GM10248 (cell line): ENCODE measurements at regions not wholly inside any gene's neighbourhood (a gene's known extent, or its start where the extent isn't known, plus 50 kb on each side); places are given as distances from the start of the nearest gene placed in this dataset.

Experiments
- CTCF ChIA-PET: fragments of 300-600 bp; sonication (Branson Sonifier 250); formaldehyde crosslinking; extraction: SDS; loops from one replicate; lab custom pipeline; 2021; ENCODE audit warnings: antibody characterized with exemption; lab: Yijun Ruan, JAX
- POLR2A ChIA-PET: fragments of 350-650 bp; sonication (Branson Sonifier 250); formaldehyde crosslinking; extraction: SDS; loops from one replicate; lab custom pipeline; 2020; ENCODE audit warnings: antibody characterized with exemption; lab: Yijun Ruan, JAX
- DNase-seq: peaks from one replicate; pipeline ENCODE4 v3.0.0; 2012; ENCODE audit errors: extremely low spot score
- CTCF ChIP-seq: IDR thresholded peaks from 2 replicates; pipeline ENCODE4 v1.5.1; 2012; ENCODE audit warnings: mild to moderate bottlenecking, low read depth; ENCODE audit errors: extremely low read depth, missing control alignments, control extremely low read depth

GRCh38 chr7:35993113-35993512 is 159.9 kb upstream of the EEPD1 start:
- no peak for DNase-seq
- POLR2A ChIA-PET: no interaction called here
- CTCF ChIA-PET: no interaction called here
- TF ChIP-seq CTCF: no peak

GRCh38 chr7:35993676-35994606 is 159.1 kb upstream of the EEPD1 start:
- POLR2A ChIA-PET: no interaction called here
- CTCF ChIA-PET: no interaction called here

GRCh38 chr7:35995334-35995733 is 157.7 kb upstream of the EEPD1 start:
- no peak for DNase-seq
- POLR2A ChIA-PET: no interaction called here
- CTCF ChIA-PET: interaction anchor here (0.5 to 1.3 kb wide), 4 partner anchors 19 to 323 kb away, joined by 3 read pairs; no protein-coding TSS in a partner anchor
- no peak for TF ChIP-seq CTCF

More at GRCh38 chr7:35993676-35994606, 159.1 kb upstream of the EEPD1 start:
- TF ChIP-seq CTCF: no peak
- no peak for DNase-seq

GRCh38 chr7:35998481-35998880 is 154.6 kb upstream of the EEPD1 start:
- POLR2A ChIA-PET: no interaction called here
- no peak for DNase-seq
- CTCF ChIA-PET: no interaction called here
- TF ChIP-seq CTCF: no peak

GRCh38 chr7:36001546-36001945 is 151.5 kb upstream of the EEPD1 start:
- CTCF ChIA-PET: interaction anchor here (1.6 kb wide), 1 partner anchor 18 kb away, joined by 3 read pairs; no protein-coding TSS in a partner anchor
- POLR2A ChIA-PET: no interaction called here
- TF ChIP-seq CTCF: no peak
- no peak for DNase-seq

- TF ChIP-seq CTCF: no peak
- POLR2A ChIA-PET: no interaction called here
- CTCF ChIA-PET: interaction anchor here (0.7 to 1.0 kb wide), 2 partner anchors 17 to 27 kb away, joined by 3 to 7 read pairs; no protein-coding TSS in a partner anchor
- no peak for DNase-seq
These were observed 150.2 kb upstream of the EEPD1 start for GRCh38 chr7:36002900-36003299.
